Renal cortex interstitium (tissue), 11 donors: ENCODE measurements at regions not wholly inside any gene's neighbourhood (a gene's known extent, or its start where the extent isn't known, plus 50 kb on each side); places are given as distances from the start of the nearest gene placed in this dataset.

ENCODE experiments used
- DNase-seq, 11 donors: peaks; one replicate each; pipeline ENCODE4 v3.0.0-alpha.2; 2013; ENCODE audit warnings: low read depth in 9 of 11, low spot score in 4 of 11; ENCODE audit errors: extremely low read depth in 1 of 11

DNA sequence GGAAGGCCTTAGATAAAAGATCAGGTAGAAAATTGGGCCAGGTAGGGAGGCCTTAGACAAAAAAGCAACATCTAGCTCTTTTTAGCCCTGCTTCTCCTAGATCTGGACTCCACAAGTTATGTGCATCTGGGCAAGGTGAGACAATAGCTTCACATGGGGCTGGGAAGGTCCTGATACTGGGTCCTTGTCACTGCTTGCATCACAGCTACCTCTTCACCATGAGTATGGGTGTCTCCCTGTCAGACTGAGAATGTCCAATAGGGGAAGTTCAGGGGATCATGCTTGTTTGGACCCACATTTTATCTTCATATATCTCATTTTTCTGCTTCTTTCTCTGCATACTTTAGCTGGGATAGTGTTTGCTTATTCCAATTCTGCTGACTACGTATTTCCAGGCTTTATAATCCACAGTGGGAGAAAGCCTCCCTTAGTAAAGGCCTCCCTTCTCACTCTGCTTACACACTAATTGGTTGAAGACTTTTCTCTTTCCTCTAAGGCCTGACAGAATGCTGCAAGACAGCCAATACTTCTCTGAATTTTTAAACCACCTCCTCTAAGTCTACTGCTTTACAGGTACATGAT lies 189.6 kb downstream of the CYRIA start:
- no peak for DNase-seq

DNA sequence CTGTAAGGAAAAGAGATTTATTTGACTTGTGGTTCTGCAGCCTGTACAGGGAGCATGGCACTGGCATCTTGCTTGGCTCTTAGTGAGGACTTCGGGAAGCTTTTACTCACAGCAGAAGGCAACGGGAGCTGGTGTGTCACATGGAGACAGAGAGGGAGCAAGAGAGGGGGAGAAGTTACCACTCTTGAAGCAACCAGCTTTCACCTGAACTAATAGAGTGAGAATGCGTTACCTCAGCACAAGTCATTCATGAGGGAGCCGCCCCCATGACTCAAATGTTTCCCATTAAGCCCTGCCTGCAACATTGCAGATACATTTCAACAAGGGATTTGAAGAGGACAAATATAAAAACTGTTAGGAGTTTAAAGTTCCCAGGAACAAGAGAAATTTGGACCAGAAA lies 190.0 kb downstream of the CYRIA start:
- DNase-seq: no peak

DNA sequence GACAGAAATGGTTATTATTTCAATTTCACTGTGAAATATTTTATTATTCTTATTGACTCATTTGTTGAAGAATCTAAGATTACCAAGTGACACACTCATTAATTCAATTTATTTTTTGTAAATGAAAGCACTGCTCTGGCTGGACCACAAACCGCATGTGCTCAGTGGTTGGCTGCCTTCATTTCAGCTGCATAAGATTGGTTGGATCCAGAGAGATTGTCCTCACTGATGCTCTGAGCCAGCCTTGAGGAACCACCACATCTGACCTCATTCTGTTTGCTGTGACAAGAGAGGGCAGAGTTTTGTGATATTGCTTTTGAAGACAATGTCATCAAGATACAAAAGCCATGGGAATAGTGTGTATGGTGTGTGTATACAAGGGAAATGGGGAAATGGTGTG lies 192.1 kb downstream of the CYRIA start:
- DNase-seq: no peak

DNA sequence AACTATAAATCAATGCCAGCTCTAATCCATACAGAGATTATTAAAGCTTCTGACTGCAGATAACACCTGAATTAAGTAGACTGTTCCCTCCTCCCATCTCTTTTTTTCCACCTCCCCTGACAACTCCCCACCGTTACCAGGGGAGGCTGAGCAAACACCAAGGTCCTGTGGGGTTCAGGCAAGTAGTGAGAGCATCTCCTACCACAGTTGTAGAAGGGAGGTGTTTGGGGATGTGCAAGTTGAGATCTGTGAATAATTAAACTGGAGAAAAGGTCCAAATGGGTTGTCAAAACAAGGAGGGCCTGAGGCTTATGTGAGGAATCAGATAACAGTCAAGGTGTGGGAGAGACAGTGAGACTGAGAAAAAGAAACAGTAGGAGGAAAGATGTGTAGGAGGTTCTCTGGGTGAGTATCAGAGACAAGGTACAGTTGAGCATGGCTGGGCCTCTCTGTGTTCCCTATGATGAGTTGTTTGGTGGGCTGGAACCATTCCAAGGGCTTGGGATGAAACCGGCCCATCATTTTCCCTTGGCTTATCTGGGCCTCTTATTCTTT lies 194.6 kb downstream of the CYRIA start:
- DNase-seq: peak in 10 of 11 donors; percentile 27 to 78 (median 54)

DNA sequence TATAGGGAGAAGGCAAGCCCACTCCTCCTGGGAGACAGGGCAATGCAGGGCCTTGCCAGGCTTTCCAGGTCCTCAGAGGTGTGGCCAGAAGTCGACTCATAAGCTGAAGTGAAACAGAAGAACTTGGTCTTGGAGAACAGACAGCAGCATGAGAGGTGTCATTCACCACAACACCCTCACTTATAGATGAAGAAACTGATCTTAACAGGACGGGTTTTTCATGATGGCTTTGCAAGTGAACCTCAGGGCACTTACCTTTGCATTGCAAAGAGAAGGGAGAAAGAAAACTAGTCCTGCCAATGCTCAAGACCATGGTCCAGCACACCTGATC lies 198.8 kb downstream of the CYRIA start:
- DNase-seq: no peak

DNA sequence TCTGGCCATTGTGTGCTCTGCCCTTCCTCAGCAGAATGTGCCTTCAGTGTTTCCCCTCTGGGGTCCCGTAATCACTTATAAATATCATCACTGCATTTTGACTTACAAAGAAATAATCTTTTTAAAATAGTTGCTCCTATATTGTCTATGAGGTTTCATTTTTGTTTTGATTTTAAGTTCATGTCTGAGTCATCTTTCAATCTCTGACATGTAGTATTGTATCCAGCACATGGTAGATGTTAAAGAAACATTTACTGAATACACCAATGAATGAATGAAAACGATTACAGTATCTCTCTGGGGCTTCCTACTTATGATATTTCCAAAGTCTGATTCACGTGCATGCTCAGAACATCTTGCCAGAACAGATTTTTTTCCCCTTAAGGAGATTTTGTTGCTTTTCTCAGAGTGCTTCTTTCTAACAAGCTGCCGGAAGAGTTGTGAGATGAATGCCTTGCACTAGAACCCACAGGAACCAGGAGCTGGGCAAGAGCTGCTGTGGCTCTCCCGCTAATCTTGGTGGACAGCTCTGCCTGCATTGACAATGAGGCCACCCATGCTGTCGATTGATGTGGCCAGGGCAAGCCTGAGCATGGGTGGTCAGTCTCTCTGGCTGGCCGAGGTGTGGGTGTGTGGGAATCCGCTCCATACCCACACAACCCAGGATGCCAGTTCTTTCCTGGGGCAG lies 199.4 kb downstream of the CYRIA start:
- no peak for DNase-seq

DNA sequence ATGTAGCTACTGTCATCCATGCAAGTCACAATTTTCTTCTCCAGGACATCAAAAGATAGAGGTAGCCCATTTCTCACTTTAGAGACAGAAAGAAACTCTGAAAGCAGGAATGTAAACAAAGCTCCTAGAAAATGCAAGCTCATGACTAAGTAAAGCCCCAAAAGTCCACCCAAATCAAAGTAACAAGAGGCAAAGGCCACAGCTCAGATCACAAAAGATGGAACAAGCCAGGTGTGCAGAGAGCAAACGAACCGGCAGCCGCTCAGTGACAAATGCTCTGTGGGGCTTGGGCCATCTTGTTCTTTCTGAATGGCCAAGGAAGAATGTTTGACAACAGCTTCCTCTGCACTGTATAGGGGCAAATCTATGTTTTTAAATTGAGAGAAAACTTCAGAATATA lies 201.0 kb downstream of the CYRIA start:
- DNase-seq: no peak

DNA sequence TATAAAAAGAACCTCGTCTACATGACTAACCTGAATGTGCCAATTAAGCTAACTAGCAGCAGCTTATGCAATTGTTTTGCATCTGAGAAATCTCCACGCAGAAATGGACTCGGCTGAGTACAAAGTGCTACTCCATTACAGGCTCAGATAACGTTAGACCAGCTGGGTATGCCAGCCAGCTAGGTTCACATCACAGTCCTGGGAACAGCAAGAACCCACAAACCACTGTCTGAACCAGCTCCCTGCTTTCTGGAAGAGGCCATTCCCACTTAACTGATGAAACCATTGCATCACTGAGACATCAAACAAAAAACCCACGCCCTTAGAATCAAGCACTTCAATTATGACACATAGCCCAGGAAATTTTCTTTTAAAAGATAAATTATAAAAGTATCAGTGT lies 202.7 kb downstream of the CYRIA start:
- DNase-seq: no peak

DNA sequence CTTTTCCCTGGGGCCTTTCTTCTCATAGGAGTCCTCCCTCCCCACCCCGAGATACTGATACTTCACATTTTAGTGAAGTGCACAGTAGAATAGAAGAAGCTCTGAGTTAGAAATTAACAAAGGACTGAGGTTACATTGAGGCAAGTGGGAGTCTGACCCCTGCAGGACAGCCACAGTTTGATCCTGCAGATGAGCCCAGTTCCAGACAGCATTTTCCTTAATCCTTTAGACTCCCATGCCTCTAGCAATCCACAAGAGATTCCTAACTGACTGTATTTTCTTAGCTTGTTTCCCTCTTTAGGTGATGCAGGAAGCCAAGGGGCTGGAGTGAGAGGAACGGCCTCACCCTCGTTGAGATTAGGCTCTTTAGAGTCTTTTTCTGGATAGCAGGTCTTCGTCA lies 204.0 kb downstream of the CYRIA start:
- no peak for DNase-seq

DNA sequence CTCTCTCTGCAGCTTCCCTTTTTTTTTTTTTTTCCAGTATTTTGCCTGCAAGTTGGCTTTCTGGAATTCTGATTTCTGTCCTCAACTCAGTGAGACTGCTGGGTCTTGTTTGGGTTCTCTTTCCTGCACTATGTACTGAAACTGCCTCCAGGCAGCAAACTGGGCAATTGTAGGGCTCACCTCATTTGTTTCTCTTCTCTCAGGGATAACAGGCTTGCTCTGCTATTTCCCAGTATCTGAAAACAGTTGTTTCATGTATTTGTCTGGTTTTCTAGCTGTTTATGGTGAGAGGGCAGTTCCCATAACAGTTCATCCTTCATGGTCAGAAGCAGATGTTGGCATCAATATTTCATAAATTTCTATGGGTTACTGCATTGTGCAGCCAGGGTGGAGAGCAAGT lies 206.0 kb downstream of the CYRIA start:
- no peak for DNase-seq

DNA sequence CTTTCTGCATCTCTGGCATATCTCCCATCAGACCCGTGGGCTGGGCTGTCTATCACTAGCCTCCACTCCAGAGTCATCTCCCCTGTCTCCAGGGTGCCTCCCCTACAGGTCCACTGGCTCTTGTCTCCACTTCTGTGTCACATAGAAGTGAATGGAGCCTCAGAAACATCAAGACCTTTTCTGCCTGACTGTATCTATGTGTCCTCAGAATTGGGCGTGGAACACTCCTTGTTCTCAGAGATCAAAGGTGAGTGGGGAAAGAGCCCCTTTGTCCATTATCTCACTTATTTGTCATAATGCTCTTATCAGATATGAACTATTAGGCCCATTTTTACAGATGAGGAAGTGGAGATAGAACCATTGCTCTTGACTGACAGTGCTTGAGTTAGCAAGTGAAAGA lies 211.0 kb downstream of the CYRIA start:
- no peak for DNase-seq

DNA sequence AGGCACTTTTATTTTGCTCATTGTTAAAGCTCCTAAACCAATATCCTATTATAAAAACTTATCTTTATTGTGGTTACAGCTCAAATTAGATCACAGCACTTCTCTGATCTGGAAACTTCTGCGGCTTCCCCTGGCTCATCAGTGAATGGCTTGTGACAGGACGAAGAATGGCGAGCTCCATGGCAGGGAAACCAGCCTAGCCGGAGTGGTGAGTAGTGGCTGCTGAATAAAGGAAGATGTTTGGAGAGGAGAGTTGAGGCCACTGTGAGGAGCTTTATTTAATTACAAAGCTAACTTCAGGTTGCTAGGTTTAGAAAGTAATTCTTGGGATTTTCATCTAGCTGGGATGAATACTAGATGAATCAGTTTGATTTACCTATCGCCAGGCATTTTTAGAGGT lies 213.5 kb downstream of the CYRIA start:
- no peak for DNase-seq

DNA sequence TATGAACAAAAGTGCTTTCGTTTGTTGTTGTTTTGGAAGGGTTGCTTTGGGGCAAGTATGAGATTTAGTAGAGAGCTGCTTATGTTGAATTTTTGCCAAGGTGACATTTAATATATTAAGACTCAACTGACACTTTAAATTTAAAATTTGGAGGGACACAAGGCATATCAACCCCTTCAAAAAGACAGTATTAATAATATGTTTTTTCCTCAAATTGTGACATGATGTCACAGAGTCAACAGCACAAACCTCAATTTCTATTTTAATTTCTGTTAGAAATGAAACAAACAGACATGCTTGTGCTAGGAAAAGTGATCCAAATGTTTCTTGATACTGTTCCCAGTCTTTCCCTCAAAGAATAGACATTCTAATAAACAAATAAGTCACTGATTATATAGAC lies 218.9 kb downstream of the CYRIA start:
- DNase-seq: no peak

DNA sequence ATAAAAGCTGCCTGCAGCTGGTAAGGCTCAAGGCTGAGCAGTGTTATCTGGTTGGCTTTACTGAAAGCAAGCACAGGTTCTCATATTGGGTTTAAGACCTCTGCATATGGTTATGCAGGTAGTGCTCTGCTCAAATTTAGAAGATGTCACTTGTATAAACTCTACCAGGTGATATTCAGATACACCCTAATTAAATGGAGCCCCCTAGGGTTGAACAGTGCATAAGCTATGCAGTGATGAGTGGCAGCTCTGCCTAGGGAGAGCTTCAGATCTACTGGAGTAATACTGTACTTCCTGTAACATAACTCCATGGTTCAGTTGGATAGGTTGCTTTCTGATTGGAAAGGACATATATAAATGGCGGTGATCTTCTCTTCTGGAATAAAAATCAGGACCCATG lies 222.7 kb downstream of the CYRIA start:
- no peak for DNase-seq

DNA sequence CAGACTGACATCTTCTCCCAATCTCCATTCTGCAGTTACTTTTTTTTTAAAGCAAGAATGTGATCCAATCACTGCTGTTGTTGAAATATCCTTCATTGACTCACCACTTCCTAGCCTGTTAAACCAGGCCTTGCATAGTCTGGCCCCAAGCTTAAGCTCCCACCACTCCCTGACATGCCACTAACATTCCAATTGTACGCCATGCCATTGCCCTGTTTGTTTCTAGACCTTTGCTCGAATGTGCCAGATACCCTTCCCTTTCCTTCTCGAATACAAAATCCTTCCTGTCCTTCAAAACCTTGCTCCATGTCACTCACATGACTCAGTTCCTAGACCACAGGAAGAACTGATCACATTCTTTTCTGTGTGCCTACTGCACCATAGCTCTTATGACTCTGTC lies 224.2 kb downstream of the CYRIA start:
- DNase-seq: no peak

DNA sequence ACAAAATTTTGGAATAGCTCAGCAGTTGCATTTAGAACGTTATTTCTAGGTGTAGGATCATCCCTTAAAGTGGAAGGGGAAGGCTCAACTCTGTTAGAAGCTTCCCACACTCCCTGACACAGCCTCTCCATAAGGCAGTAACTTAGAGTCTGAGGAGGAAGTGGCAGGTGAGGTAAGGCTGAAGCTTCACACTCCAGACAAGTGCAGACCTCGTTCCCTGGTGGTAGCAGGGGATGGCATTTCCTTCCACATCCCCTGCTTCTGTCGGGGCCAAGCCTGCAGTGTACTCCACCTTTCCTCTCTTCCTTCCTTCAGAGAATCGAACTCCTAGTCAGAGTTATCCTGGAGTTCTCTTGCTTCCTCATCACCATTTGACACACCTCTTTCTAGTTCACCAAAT lies 224.7 kb downstream of the CYRIA start:
- no peak for DNase-seq

DNA sequence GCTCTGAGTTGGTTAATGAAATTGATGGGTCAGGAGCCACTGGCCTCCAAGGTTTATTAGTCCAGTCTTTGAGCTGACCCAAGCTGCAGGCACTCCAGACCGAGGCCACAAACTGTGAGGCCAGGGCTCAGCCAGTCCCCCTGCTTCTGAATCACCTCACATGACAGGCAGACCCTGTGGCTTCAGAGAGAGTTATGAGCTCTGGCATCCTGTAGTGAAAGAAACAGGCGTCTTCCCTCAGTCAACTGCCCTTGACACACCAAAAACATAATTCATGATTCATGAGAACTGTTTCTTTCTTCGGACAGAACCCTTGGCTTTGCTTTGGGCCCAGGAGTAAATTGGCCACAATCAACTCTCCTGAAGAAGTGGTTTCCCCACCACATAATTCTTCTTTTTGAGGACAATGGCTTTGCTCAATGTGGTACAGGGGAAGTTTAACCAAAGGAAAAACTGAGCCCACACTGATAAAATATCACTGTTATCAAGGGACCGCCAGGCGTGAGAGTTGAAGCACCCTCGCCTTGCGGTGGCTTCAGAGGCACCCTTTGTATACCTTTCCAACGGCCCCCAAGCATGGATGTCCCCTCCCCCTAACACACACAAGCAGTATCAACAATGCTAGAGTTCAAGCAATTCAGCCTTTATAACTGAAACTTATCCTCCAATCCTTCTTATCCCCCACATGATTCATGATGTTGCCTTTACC lies 226.9 kb downstream of the CYRIA start:
- peak in 8 of 11 donors; percentile 13 to 54 (median 33) for DNase-seq

DNA sequence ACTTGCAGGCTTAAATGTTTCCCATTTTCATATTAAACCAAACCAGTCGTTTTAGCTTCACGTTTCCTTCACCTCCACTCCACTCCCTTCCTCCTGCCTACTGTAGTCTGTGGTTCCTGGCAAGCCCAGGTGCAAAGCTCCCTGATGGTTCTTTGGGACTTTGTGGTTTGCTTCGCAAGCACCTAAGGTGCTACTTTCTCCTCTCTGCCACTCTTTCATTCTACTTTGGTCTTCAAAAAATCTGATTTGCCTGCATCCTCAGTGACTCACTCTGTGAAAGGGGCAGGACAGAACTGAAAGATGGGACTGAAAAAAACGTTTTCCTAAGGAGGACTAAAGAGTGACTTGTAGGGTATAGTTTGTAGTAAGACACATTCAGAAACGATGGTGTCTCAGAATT lies 228.4 kb downstream of the CYRIA start:
- no peak for DNase-seq

DNA sequence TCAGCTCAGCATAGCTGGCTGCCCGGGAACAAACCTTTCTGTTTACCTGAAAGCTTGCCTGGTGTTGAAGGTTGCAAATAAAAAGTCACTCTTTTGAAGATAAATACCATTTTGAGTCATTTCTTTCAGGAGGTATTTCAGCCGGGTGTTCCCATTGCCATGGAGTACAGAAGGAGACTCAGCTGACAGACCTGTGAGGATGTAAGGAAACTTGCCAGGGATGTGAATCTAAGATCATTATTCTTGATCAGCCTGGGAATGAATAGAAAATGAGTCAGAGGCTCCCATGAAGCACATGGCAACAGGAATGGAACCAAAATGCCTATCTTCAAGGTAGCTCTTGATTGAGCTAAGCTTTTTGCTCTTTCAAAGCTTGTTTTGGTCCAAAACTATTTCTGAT lies 231.2 kb downstream of the CYRIA start:
- DNase-seq: no peak

DNA sequence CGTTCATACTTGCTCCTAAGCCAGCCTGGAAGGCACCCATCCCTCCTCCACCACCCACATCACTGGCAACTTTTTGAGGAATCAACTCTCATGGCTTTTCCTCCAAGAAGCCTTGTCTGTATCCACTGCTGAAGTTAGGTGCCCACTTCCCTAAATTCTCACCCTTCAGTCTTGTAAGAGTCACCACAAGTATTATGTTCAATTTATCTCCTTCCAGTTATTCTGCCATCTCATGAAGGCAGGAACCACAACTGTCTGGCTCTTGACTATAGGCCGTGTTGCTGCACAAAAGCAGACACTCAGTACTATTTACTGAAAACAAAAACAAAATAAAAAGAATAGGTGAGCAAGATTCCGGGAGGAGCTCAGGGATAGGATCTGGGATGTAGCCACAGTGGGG lies 234.8 kb downstream of the CYRIA start:
- no peak for DNase-seq
